ENCODE measurements at regions not wholly inside any gene's neighbourhood (a gene's known extent, or its start where the extent isn't known, plus 50 kb on each side); places are given as distances from the start of the nearest gene placed in this dataset.

DNA sequence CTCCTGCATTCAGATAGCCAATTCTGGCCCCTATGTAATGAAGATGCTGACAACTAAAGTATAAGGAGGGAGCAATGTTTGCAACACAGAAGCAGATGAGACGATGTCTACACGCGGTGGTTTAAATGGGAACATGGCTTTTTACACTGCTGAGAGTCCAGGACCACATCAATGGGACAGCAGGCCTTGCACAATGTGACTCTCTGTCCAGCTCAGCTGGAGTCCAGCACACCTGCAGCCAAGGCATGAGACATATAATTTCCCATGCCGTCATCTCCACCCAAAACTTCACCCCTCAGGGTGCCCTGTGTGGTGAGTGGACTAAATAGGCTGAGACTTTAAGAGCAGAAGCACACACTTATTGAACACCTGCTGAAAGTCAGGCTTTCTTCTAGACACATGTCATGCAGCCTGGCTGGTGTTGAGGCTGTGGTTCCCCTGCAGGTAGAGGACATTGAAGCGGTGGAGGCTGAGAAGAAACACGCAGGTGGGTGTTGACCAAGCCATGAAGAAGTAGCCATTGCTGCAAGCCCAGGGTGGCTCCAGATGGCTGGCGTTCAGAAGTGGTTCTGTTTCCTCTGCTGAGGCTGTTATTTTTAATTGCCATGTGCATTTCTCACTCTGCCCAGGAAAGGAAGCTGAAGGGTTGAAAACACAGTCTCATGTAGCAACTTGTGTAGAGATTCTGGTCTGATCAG lies 345.6 kb downstream of the MYCN start:
- TF ChIP-seq CEBPB (IDR thresholded peaks at IDR 0.05; ENCODE audit: low read depth, low read length), result no peak
- TF ChIP-seq, protein P1, sequence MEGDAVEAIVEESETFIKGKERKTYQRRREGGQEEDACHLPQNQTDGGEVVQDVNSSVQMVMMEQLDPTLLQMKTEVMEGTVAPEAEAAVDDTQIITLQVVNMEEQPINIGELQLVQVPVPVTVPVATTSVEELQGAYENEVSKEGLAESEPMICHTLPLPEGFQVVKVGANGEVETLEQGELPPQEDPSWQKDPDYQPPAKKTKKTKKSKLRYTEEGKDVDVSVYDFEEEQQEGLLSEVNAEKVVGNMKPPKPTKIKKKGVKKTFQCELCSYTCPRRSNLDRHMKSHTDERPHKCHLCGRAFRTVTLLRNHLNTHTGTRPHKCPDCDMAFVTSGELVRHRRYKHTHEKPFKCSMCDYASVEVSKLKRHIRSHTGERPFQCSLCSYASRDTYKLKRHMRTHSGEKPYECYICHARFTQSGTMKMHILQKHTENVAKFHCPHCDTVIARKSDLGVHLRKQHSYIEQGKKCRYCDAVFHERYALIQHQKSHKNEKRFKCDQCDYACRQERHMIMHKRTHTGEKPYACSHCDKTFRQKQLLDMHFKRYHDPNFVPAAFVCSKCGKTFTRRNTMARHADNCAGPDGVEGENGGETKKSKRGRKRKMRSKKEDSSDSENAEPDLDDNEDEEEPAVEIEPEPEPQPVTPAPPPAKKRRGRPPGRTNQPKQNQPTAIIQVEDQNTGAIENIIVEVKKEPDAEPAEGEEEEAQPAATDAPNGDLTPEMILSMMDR (conservative IDR thresholded peaks at IDR 0.05; ENCODE audit: low read depth, low read length), result no peak

All from IMR-90 (cell line).